ENCODE measurements at regions not wholly inside any gene's neighbourhood (a gene's known extent, or its start where the extent isn't known, plus 50 kb on each side); places are given as distances from the start of the nearest gene placed in this dataset.

DNA sequence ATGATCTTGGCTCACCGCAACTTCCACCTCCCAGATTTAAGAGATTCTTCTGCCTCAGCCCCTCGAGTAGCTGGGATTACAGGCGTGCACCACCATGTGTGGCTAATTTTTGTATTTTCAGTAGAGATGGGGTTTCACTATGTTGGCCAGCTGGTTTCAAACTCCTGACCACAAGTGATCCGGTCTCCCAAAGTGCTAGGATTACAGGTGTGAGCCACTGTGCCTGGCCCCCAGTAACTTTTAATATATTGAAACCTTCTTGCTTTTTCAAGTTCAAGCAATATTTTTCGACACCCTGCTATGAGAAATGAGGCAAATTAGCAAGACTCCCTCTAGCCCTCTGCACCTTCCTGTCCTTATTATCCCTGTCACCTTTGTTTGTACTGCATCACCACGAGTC lies 144.0 kb downstream of the EVX1 start:
- no TSS peak for BruUV-seq (replicated peaks)
- no peaks in the 10 kb centered on the region for H3K4me1 ChIP-seq (ENCODE audit: control insufficient read depth, extremely low read depth, insufficient read depth, low read length)
- H3K4me2 ChIP-seq (ENCODE audit: insufficient read depth, low read length): no peak overlapping the region
- TF ChIP-seq FOS (IDR thresholded peaks at IDR 0.05; ENCODE audit: borderline replicate concordance, insufficient read depth, low read length) (no peak), MYC (IDR thresholded peaks at IDR 0.05; ENCODE audit: low read depth, low read length) (no peak), JUN (IDR thresholded peaks at IDR 0.05; ENCODE audit: borderline replicate concordance, insufficient read depth, insufficient read length, low read depth) (no peak), GATA2 (IDR thresholded peaks at IDR 0.05; ENCODE audit: insufficient read depth, insufficient read length, low read depth, low read length) (no peak), POLR2AphosphoS5 (IDR thresholded peaks at IDR 0.05; ENCODE audit: insufficient read depth, low read depth, low read length) (no peak), POLR2A (IDR thresholded peaks at IDR 0.05; ENCODE audit: low read depth, low read length) (no peak), EZH2 (IDR thresholded peaks at IDR 0.05; ENCODE audit: borderline replicate concordance, low read depth, low read length, severe bottlenecking) (no peak)
- TF ChIP-seq, protein P1, sequence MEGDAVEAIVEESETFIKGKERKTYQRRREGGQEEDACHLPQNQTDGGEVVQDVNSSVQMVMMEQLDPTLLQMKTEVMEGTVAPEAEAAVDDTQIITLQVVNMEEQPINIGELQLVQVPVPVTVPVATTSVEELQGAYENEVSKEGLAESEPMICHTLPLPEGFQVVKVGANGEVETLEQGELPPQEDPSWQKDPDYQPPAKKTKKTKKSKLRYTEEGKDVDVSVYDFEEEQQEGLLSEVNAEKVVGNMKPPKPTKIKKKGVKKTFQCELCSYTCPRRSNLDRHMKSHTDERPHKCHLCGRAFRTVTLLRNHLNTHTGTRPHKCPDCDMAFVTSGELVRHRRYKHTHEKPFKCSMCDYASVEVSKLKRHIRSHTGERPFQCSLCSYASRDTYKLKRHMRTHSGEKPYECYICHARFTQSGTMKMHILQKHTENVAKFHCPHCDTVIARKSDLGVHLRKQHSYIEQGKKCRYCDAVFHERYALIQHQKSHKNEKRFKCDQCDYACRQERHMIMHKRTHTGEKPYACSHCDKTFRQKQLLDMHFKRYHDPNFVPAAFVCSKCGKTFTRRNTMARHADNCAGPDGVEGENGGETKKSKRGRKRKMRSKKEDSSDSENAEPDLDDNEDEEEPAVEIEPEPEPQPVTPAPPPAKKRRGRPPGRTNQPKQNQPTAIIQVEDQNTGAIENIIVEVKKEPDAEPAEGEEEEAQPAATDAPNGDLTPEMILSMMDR (IDR thresholded peaks at IDR 0.05; ENCODE audit: extremely low read depth in 1 of 2, insufficient read depth in 1 of 2, low read depth in 1 of 2, low read length in 2 of 2): no peak
- TF ChIP-seq, protein P2, sequence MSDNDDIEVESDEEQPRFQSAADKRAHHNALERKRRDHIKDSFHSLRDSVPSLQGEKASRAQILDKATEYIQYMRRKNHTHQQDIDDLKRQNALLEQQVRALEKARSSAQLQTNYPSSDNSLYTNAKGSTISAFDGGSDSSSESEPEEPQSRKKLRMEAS (IDR thresholded peaks at IDR 0.05; ENCODE audit: insufficient read depth, insufficient read length): no peak
- POLR2A ChIA-PET: no interaction called here
- H4K20me1 ChIP-seq (replicated peaks; ENCODE audit: control insufficient read depth, extremely low read depth, insufficient read depth, low read length): no peaks in the 10 kb centered on the region
- dilution Hi-C loops (cut with MboI; ENCODE audit: extremely low pct_ligation_motif_present, low sequenced_read_pairs) (no loop called here), intact Hi-C loops (cut with micrococcal nuclease) (no loop called here)
- H3K9me1 ChIP-seq (replicated peaks; ENCODE audit: control insufficient read depth, extremely low read depth, insufficient read depth, low read length): no peaks in the 10 kb centered on the region
- CTCF ChIA-PET: interaction anchor here (1.8 kb wide), 1 partner anchor 388 kb away, joined by 5 read pairs; no protein-coding TSS in a partner anchor
- no peak overlapping the region for H3K27ac ChIP-seq (ENCODE audit: insufficient read depth, low read depth, low read length)
- no peaks in the 10 kb centered on the region for H3K9me3 ChIP-seq (replicated peaks; ENCODE audit: control insufficient read depth, insufficient read depth, low read length)
- no peak overlapping the region for H3K9ac ChIP-seq (replicated peaks; ENCODE audit: extremely low read depth, insufficient read depth, low read length)
- no peaks in the 10 kb centered on the region for H3K79me2 ChIP-seq (ENCODE audit: control insufficient read depth, insufficient read depth, low read length)
- FAIRE-seq (no peak), DNase-seq (ENCODE audit: low read depth, low spot score) (no peak)
- H3K4me3 ChIP-seq (replicated peaks in 1 of 3; ENCODE audit: insufficient read depth in 1 of 3, low read depth in 1 of 3, low read length in 3 of 3): no peak overlapping the region
- no peak overlapping the region for H2AFZ ChIP-seq (ENCODE audit: low read depth, low read length)
- H3K36me3 ChIP-seq (ENCODE audit: control insufficient read depth in 2 of 2, extremely low read depth in 1 of 2, insufficient read depth in 2 of 2, low read length in 2 of 2): no peaks in the 10 kb centered on the region
- H3K27me3 ChIP-seq (ENCODE audit: control insufficient read depth in 2 of 2, insufficient read depth in 2 of 2, low read length in 2 of 2): peaks cover 8 to 12% of the 10 kb centered on the region in 2 experiments
